ENCODE measurements at regions not wholly inside any gene's neighbourhood (a gene's known extent, or its start where the extent isn't known, plus 50 kb on each side); places are given as distances from the start of the nearest gene placed in this dataset.
A peak's percentile ranks its signal among the peaks of the same experiment; 100 is the strongest.

- DNase-seq: peak; percentile 74
These were observed 93.9 kb upstream of the RASGRF1 start for GRCh38 chr15:79184465-79184892.

- no peak for DNase-seq
These were observed 89.7 kb upstream of the RASGRF1 start for GRCh38 chr15:79180318-79180717.

GRCh38 chr15:79179597-79179996 lies 89.0 kb upstream of the RASGRF1 start:
- no peak for DNase-seq

- no peak for DNase-seq
These were observed 88.6 kb upstream of the RASGRF1 start for GRCh38 chr15:79179108-79179561.

GRCh38 chr15:79178594-79178993 lies 88.0 kb upstream of the RASGRF1 start:
- DNase-seq: no peak

GRCh38 chr15:79176151-79176550 lies 85.6 kb upstream of the RASGRF1 start:
- no peak for DNase-seq

GRCh38 chr15:79172801-79173460 lies 82.4 kb upstream of the RASGRF1 start:
- no peak for DNase-seq

GRCh38 chr15:79172032-79172481 lies 81.5 kb upstream of the RASGRF1 start:
- no peak for DNase-seq

- DNase-seq: no peak
These were observed 80.9 kb upstream of the RASGRF1 start for GRCh38 chr15:79171320-79172031.

- DNase-seq: no peak
These were observed 79.7 kb upstream of the RASGRF1 start for GRCh38 chr15:79170256-79170664.

GRCh38 chr15:79169526-79170133 lies 79.0 kb upstream of the RASGRF1 start:
- no peak for DNase-seq

- DNase-seq: no peak
These were observed 78.4 kb upstream of the RASGRF1 start for GRCh38 chr15:79168922-79169456.

- no peak for DNase-seq
These were observed 77.2 kb upstream of the RASGRF1 start for GRCh38 chr15:79167776-79168175.

- no peak for DNase-seq
These were observed 75.9 kb upstream of the RASGRF1 start for GRCh38 chr15:79166311-79166955.

GRCh38 chr15:79164465-79164864 lies 73.9 kb upstream of the RASGRF1 start:
- DNase-seq: no peak

GRCh38 chr15:79164043-79164442 lies 73.5 kb upstream of the RASGRF1 start:
- no peak for DNase-seq

GRCh38 chr15:79163395-79163794 lies 72.8 kb upstream of the RASGRF1 start:
- DNase-seq: no peak

GRCh38 chr15:79161837-79162508 lies 71.4 kb upstream of the RASGRF1 start:
- DNase-seq: no peak

- DNase-seq: no peak
These were observed 69.6 kb upstream of the RASGRF1 start for GRCh38 chr15:79160211-79160610.

- DNase-seq: no peak
These were observed 67.3 kb upstream of the RASGRF1 start for GRCh38 chr15:79157631-79158592.

GRCh38 chr15:79156704-79157375 lies 66.3 kb upstream of the RASGRF1 start:
- DNase-seq: no peak

Measured in right hindlimb (tissue), 1 donor.